ENCODE measurements at regions not wholly inside any gene's neighbourhood (a gene's known extent, or its start where the extent isn't known, plus 50 kb on each side); places are given as distances from the start of the nearest gene placed in this dataset.

DNA sequence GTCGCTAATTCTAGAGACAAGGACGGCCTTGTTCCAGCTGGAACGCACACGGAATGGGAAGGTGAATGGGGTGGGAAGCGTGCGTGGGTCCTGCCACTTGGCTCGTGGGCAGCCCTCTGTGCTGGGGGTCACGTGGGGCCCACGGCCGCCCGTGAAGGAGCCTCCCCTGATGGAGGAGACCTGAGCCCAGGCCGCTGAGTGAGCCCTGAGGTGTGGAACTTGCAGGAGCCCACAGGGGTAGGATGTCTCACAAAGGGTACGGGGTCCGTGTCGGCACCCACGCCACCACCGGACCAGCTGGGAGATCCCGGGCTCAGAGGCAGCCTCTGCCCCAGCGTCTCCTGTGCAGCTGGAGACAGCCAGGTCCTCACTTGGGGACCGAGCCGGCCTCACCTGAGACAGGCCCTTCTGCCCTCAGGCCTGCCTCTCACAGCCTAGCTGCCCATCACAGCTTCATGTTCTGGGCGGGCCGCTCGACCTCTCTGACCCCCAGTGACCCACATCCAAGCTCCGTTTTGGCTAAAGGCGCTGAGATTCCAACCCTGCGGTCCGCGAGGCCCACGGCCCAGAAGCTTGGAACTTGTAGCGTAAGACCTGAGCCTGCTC is 84.8 kb downstream of the FOXL3 start:
- H3K4me3 ChIP-seq (replicated peaks; ENCODE audit: insufficient read depth, low read length): no peak overlapping the region
- no peak for DNase-seq (ENCODE audit: low read depth in 1 of 2, low spot score in 1 of 2)
- TF ChIP-seq GABPA (IDR thresholded peaks at IDR 0.05; ENCODE audit: low read depth) (no peak), SPI1 (IDR thresholded peaks at IDR 0.05; ENCODE audit: borderline replicate concordance, low read depth) (no peak), POLR2AphosphoS5 (IDR thresholded peaks at IDR 0.05; ENCODE audit: low read depth) (no peak)
- TF ChIP-seq, protein P1, sequence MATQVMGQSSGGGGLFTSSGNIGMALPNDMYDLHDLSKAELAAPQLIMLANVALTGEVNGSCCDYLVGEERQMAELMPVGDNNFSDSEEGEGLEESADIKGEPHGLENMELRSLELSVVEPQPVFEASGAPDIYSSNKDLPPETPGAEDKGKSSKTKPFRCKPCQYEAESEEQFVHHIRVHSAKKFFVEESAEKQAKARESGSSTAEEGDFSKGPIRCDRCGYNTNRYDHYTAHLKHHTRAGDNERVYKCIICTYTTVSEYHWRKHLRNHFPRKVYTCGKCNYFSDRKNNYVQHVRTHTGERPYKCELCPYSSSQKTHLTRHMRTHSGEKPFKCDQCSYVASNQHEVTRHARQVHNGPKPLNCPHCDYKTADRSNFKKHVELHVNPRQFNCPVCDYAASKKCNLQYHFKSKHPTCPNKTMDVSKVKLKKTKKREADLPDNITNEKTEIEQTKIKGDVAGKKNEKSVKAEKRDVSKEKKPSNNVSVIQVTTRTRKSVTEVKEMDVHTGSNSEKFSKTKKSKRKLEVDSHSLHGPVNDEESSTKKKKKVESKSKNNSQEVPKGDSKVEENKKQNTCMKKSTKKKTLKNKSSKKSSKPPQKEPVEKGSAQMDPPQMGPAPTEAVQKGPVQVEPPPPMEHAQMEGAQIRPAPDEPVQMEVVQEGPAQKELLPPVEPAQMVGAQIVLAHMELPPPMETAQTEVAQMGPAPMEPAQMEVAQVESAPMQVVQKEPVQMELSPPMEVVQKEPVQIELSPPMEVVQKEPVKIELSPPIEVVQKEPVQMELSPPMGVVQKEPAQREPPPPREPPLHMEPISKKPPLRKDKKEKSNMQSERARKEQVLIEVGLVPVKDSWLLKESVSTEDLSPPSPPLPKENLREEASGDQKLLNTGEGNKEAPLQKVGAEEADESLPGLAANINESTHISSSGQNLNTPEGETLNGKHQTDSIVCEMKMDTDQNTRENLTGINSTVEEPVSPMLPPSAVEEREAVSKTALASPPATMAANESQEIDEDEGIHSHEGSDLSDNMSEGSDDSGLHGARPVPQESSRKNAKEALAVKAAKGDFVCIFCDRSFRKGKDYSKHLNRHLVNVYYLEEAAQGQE (IDR thresholded peaks at IDR 0.05; ENCODE audit: insufficient replicate concordance, low read depth): no peak
- TF ChIP-seq, protein P2, sequence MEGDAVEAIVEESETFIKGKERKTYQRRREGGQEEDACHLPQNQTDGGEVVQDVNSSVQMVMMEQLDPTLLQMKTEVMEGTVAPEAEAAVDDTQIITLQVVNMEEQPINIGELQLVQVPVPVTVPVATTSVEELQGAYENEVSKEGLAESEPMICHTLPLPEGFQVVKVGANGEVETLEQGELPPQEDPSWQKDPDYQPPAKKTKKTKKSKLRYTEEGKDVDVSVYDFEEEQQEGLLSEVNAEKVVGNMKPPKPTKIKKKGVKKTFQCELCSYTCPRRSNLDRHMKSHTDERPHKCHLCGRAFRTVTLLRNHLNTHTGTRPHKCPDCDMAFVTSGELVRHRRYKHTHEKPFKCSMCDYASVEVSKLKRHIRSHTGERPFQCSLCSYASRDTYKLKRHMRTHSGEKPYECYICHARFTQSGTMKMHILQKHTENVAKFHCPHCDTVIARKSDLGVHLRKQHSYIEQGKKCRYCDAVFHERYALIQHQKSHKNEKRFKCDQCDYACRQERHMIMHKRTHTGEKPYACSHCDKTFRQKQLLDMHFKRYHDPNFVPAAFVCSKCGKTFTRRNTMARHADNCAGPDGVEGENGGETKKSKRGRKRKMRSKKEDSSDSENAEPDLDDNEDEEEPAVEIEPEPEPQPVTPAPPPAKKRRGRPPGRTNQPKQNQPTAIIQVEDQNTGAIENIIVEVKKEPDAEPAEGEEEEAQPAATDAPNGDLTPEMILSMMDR (IDR thresholded peaks at IDR 0.05; ENCODE audit: insufficient read depth, low read length): no peak
- no peak overlapping the region for H3K27ac ChIP-seq (replicated peaks)
- peaks cover 25% of the 10 kb centered on the region for H3K27me3 ChIP-seq (ENCODE audit: insufficient read depth, poor library complexity, severe bottlenecking)

DNA sequence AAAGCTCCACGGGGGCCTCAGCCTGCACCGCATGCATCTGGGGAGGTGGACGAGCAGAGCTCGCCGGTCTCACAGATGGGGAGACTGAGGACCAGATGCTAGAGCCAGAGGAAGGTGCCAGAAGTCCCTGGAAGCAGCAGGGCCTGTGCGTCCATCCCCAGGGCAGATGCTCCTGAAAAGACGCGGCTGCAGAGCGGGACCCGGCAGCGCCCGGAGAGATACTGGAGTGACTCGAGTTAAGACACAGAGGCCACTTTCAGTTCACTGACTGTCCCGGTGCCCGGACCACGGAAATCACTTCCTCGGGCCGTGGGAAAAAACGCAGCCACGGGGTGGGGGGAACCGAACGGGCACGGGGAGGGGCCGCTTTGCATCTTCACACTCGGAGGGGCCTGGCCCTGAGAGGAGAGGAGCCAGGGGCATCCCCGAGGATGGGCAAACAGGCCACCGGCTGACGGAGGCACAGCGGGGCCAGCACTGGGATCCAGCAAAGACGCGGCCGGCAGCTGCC is 85.4 kb downstream of the FOXL3 start:
- TF ChIP-seq GABPA (IDR thresholded peaks at IDR 0.05; ENCODE audit: low read depth): no peak
- no peak for TF ChIP-seq POLR2AphosphoS5 (IDR thresholded peaks at IDR 0.05; ENCODE audit: low read depth)
- TF ChIP-seq, protein P2 (IDR thresholded peaks at IDR 0.05; ENCODE audit: insufficient read depth, low read length): no peak
- TF ChIP-seq, protein P1 (IDR thresholded peaks at IDR 0.05; ENCODE audit: insufficient replicate concordance, low read depth): no peak
- TF ChIP-seq SPI1 (IDR thresholded peaks at IDR 0.05; ENCODE audit: borderline replicate concordance, low read depth): no peak
- Histone ChIP-seq H3K27ac (replicated peaks) (no peak overlapping the region), H3K27me3 (ENCODE audit: insufficient read depth, poor library complexity, severe bottlenecking) (peaks cover 30% of the 10 kb centered on the region), H3K4me3 (replicated peaks; ENCODE audit: insufficient read depth, low read length) (no peak overlapping the region)
- no peak for DNase-seq (ENCODE audit: low read depth in 1 of 2, low spot score in 1 of 2)

DNA sequence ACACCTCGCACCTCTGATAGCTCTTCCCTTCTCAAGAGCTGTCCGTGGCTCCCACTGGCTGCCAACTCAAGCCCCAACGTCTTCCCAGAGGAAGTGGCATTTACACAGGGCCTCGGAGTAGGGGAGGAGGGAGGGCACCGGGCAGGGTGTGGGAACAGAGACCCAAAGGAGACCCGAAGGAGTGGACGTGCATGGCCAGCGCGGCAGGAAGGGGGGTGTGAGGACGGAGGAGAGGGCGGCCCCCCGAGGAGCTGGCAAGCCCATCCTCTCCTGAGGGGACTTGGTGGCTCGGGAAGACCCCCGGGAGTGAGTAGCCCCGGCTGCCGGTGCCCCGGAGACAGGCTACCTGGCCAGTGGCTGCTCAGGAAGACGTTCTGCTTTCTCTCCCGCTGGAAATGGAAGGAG is 85.9 kb downstream of the FOXL3 start:
- TF ChIP-seq, protein P1 (IDR thresholded peaks at IDR 0.05; ENCODE audit: insufficient replicate concordance, low read depth): no peak
- TF ChIP-seq, protein P2 (IDR thresholded peaks at IDR 0.05; ENCODE audit: insufficient read depth, low read length): no peak
- Histone ChIP-seq H3K4me3 (replicated peaks; ENCODE audit: insufficient read depth, low read length) (no peak overlapping the region), H3K27me3 (ENCODE audit: insufficient read depth, poor library complexity, severe bottlenecking) (peaks cover 30% of the 10 kb centered on the region), H3K27ac (replicated peaks) (no peak overlapping the region)
- no peak for DNase-seq (ENCODE audit: low read depth in 1 of 2, low spot score in 1 of 2)

Measured in HL-60 (cell line).